GM18867 (cell line): ENCODE measurements at regions not wholly inside any gene's neighbourhood (a gene's known extent, or its start where the extent isn't known, plus 50 kb on each side); places are given as distances from the start of the nearest gene placed in this dataset.

ENCODE experiments used
- ATAC-seq: cut with Tn5 transposase; IDR thresholded peaks from one replicate; pipeline ENCODE4 v1.9.1; 2021; ENCODE audit warnings: mild to moderate bottlenecking, moderate library complexity; ENCODE audit not compliant: unreplicated experiment

DNA sequence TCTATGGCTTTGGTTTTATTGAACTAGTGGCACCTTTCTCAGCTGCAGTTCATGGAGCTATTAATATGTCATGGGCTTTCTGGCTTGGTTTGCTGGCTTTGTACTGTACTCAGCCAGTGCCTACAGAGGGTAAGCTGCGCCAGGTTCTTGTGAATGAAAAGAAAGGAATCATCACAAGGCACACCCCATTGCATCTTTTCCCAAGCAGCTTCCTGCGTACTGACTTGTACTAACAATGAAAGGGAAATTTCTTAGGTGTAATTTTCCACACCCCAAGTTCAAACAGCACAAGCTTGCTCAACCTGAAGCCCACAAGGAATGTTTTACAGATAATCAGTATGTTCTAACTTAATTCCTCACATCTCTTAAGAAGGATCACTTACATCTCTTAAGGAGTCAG, 78.0 kb upstream of the TNFSF18 start:
- ATAC-seq, result no peak

DNA sequence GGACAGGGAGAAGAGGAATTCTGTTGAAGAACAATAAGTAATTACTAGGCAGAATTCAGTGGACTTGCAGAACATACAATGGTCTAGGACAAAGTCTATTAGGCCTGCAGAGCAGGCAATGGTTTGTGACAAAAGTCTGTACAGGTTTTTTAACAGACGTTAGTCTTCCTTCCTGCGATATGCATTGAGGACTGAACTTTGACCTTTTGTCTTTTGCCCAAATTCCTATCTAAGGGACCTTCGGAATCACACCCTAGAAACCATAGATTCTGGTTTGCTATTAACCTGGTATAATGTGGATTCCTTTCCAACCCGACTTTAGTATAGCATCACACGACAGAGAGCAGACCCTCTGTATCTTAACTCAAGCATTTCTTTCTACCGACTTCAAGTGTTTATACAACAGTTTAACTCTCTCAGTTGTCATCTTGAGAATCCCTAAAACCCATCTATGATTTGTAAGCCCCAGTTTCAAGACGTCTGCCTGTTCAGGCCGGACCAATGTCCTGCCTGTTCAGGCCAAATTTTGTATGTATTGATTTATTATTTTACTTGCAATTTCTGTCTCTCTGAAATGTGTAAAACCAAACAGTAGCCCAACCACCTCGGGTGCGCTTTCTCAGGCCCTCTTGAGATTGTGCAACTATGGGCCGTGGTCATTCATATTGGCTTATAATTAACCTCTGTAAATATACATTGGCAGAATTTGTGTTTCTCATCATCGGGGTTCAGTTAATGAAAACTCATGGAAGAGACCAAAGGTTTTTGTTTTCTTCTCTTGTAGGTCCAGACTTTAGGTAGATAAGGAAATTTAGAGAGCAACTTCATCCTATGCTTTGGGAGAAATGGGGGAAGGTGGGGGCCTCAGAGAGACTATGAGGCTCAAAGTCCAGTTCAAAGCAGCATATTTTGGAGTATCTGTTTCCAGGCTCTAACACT, 76.9 kb upstream of the TNFSF18 start:
- ATAC-seq, result no peak

DNA sequence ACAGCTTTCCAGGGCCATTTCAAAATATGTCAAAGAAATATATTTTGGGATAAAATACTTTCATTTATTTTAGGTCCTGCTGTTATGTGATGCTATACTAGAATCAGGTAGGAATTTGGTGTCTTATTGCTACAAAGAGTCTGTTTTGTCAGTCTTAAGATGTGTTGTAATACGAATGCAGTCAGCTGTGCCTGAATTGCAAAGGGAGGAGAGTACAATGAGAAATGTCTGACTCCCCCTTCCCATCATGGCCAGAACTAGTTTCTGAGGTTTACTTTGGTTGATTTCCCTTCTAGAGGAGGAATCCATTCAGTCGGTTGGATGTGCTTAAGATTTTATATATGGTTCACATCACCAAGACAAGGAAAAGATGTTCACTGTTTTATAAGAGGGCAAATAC, 75.7 kb upstream of the TNFSF18 start:
- no peak for ATAC-seq

GRCh38 chr1:173122958-173123852, 72.5 kb upstream of the TNFSF18 start:
- no peak for ATAC-seq

DNA sequence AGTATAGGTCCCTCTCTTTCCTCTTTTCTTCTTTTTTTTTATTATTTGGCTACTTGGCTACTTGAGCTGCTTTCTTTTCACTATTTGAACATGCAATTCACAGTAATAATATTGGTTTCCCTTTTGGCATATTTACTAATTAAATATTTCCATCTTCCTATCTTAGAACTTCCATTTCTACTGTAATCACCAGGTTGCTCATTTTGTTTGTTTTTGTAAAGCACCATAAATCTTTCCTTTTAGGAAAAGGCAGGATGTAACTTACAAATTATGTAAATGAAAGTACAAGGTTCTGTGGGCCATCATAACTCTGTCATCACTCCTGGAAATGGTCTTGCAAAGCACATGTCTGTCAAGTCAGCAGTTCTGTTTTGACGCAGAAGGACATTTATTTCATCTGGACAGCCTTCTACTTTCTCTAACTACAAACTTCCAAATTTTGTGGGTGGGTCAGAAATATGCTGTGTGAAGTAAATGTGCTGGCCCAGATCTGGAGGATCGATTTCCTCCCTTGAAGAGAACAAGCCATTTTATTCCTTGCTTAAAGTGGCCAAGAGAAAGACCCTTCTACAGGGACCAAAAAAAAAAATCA, 71.7 kb upstream of the TNFSF18 start:
- no peak for ATAC-seq

DNA sequence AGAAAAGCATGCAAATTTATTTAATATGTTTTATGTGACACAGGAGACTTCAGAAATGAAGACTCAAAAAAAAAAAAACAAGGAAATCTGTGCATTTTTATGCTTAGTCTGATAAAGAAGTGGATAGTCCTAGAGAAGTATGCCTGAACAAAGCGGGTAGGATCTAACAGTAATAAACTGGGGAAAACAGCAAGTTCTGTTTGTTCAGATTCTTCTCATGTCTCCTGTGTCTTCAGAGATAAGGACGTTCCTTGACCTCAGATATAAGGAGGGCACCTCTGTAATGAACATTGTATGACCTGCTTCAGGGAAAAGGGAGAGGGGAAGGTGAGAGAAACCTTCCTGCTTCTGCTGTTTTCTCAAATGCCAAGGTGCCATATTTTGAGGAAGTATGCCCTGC, 67.7 kb upstream of the TNFSF18 start:
- ATAC-seq, result no peak

DNA sequence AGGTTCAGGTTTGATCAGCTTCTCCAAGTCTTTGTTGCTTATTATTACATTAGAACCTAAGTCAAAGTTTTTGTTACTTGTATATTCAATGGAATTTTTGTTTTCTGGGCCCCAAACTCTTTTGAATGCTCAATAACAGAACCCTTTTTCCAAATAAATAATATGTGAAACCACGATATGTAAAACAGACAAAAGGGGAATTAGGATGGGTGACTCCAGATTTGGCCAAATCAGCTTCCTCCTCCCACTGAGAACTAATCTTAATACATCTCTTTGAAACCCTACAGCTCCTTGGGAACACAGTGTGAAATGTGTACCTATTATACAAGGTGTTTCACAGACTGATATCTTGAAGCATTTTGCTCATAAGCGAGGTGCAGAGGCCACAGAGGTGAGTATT, 67.0 kb upstream of the TNFSF18 start:
- ATAC-seq, result no peak

GRCh38 chr1:173117108-173117633, 66.4 kb upstream of the TNFSF18 start:
- no peak for ATAC-seq

GRCh38 chr1:173114346-173114745, 63.6 kb upstream of the TNFSF18 start:
- ATAC-seq, result no peak

GRCh38 chr1:173113015-173113741, 62.4 kb upstream of the TNFSF18 start:
- ATAC-seq, result no peak

GRCh38 chr1:173112129-173112528, 61.4 kb upstream of the TNFSF18 start:
- ATAC-seq, result peak; percentile 95

DNA sequence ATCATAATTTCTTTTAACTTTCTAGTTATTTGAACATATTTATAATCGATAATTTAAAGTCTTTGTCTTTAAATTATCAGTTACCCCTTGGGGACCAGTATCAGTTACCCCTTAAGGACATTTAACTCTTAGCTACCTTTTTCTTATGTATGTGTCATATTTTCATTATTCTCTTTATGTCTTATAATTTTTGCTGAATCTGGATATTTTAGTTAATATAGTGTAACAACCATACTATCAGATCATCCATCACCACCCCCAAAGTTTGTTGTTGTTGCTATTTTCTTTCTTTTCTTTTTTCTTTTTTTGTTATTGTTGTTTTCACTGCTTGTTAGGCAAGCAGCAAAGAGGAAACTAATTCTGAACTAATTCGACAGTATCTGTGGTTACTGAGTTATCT, 57.0 kb upstream of the TNFSF18 start:
- no peak for ATAC-seq

- no peak for ATAC-seq
Observed at GRCh38 chr1:173103006-173103405, 52.3 kb upstream of the TNFSF18 start.

- ATAC-seq, result no peak
Observed at GRCh38 chr1:173101589-173101988, 50.8 kb upstream of the TNFSF18 start.

- no peak for ATAC-seq
Observed at GRCh38 chr1:173100476-173101107, 49.9 kb upstream of the TNFSF18 start.
